HT1080 (cell line): ENCODE measurements at regions not wholly inside any gene's neighbourhood (a gene's known extent, or its start where the extent isn't known, plus 50 kb on each side); places are given as distances from the start of the nearest gene placed in this dataset.

Source experiments
- DNase-seq: peaks from one replicate; pipeline ENCODE4 v3.0.0-alpha.2; 2015; ENCODE audit warnings: low read depth

DNA sequence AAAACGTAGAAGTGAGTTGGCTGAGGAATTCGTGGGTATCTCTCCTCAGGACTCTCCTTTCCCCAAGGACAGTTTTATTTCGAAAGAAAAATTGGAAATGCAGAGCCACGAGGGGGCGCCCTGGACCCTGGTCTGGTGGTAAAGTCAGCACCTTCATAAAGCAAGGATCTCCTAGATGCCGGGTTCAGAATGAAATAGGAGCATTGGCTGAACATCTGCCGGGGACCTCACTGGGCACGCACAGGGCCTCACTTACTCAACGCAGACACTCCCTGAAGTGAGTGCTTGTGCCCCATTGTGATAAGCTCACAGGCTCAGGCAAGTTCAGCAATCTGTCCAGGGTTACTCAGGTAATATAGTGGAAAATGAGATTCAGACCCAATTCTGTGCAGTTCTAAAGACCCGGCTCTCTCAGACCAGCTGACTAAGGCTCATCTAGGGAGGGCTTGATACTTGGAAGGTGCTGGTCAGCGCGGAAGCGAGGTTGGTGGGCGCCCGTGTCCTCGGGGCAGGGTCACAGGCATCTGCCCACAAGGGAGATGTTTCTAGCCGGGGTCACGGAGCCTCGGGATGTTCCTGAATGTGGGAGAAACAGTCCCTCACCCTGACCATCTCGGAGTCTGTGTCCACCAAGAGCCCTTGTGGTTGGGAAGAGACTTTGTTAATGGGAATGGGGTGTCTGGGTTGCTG, 55.7 kb upstream of the ETV3 start:
- peak; percentile 51 for DNase-seq

GRCh38 chr1:157193219-157193618, 55.0 kb upstream of the ETV3 start:
- DNase-seq: no peak

DNA sequence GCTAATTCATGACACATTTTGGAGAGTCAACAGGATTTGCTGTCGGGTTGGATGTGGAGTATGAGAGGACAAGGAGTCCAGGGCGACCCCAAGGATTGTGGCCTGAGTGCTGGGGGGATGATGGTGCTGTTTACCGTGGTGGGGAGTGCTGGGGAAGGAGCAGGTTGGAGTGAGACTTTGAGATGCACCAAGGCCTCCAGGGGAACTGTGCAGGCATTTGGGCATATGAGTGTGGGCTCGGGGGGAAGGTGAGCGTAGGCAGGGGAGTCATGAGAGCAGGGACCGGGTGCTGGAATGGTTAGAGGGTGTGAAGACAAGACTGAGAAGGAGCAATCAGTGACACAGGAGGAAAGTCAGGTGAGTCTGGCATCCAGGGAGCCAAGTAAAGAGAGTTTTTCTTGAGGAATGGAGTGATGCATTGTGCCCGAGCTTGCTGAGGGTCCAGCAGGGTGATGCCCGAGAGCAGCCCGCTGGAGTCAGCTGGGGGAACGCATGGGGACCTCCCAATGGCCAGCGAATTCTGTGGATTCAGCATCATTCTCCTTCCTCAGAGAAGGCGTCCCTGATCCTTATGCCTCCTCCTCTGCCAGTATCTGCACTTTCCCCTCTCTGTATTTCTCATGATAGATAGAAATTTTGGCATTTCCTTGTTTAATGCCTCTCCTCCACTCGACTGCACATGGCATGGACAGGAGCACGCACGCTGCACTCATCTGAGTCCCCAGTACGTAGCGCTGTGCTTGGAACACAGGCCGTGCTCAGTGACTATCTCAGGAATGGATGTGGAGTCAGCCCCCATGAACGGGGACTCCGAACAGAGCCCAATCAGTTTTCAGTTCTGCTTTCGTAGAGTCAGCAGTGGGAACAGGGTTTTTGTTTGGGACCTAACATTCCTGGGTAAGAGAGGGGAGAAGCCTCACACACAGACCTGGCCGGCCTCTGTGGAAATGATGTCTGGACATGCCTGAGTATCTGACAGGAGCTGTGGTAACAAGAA, 52.1 kb upstream of the ETV3 start:
- DNase-seq: no peak

DNA sequence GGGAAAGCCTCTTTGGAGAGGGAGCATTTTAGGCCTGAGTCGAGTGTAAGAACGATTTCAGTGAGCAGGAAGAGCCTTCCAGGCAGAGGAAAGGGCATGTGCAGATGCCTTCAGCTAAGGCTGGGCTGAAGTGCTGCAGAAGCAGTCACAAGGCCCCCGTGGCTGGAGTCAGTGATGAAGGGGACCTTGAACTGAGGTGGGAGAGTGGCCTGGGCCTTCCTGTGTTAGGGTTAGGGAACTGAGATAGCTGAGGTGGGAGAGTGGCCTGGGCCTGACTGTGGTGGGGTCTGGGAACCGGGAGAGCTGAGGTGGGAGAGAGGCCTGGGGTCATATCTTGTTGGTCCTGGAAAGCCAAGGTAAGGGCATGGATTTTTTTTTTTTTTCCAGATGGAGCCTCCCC, 50.9 kb upstream of the ETV3 start:
- no peak for DNase-seq
